Stimulated activated naive B cell treated with anti-CD40 and anti-IgM and Interleukin-4, amounts not matched to agents 10 μg/mL and 1 μg/mL and 100 μg/mL, for 72 hours (primary cell): ENCODE measurements at regions not wholly inside any gene's neighbourhood (a gene's known extent, or its start where the extent isn't known, plus 50 kb on each side); places are given as distances from the start of the nearest gene placed in this dataset.
"Not testable (repeated sequence)": the region's sequence is repeated elsewhere in the genome, so short reads cannot be mapped to it uniquely, and the experiment has no call there.

Experiments used
- ATAC-seq, 2 donors: fragments of 150-1000 bp; cut with Tn5 transposase; replicated peaks; 2 replicates each; pipeline ENCODE4 v1.10.0; 2021; ENCODE audit warnings: moderate library complexity in 1 of 2
- DNase-seq: peaks from one replicate; pipeline ENCODE4 v3.0.0; 2021
- H3K27ac Mint-ChIP-seq: one replicate; pipeline ENCODE4 v1.8.0; 2022; ENCODE audit warnings: mild to moderate bottlenecking, mixed read lengths
- H3K27me3 Mint-ChIP-seq, 2 donors: one replicate each; pipeline ENCODE4 v1.8.0; 2022; ENCODE audit warnings: mixed read lengths in 2 of 2
- H3K36me3 Mint-ChIP-seq, 2 donors: one replicate each; pipeline ENCODE4 v1.8.0; 2022; ENCODE audit warnings: mixed read lengths in 2 of 2, mild to moderate bottlenecking in 1 of 2
- H3K4me1 Mint-ChIP-seq, 2 donors: one replicate each; pipeline ENCODE4 v1.8.0; 2022; ENCODE audit warnings: mixed read lengths in 2 of 2, mild to moderate bottlenecking in 1 of 2
- H3K4me3 Mint-ChIP-seq, 2 donors: one replicate each; pipeline ENCODE4 v1.8.0; 2022; ENCODE audit warnings: mild to moderate bottlenecking in 2 of 2, mixed read lengths in 2 of 2, moderate library complexity in 1 of 2
- H3K9me3 Mint-ChIP-seq, 2 donors: one replicate each; pipeline ENCODE4 v1.8.0; 2022; ENCODE audit warnings: mixed read lengths in 2 of 2, mild to moderate bottlenecking in 1 of 2

DNA sequence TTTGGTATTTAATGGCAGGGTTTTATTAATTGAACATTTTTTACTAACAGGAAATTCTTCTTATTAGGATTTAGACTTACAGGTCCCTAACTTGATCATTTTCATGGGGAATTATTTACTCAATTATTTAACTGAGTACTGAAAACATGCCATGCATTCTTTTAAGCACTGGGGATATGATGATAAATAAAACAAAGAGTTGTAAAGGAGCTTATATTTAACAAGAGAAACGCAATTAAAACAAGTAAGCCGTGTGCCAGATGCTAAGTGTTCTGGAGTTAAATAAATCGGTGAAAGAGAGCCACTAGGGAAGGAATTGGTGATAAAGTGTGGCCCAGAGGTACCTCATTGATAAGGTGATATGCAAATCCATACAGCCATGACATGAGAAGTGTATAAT lies 214.2 kb upstream of the HTR1E start:
- Mint-ChIP-seq H3K9me3 (peaks cover 0 to 4% of the 10 kb centered on the region in 2 donors), H3K36me3 (no peaks in the 10 kb centered on the region), H3K4me3 (no peak overlapping the region), H3K4me1 (no peaks in the 10 kb centered on the region), H3K27me3 (no peaks in the 10 kb centered on the region), H3K27ac (no peak overlapping the region)
- DNase-seq (no peak), ATAC-seq (no peak)

DNA sequence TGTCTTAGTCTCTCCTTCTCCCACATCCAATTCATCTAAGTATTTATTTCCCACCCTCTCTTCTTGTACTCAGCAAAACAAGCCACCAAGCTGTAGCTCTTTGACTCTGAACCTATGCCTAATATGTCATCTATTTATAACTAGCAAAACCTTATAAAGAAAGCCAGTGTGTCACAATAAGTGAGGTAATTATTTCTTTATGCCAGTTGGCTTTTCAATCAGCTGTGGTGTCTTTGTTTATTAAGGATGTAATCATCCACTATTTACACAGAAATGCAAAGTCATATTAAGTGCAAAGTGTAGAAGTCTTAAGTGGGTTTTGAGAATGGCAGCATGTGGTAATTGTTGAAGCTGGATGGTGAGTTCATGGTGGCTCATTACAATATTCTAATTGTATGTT lies 215.2 kb upstream of the HTR1E start:
- Mint-ChIP-seq H3K4me3 (no peak overlapping the region), H3K36me3 (no peaks in the 10 kb centered on the region), H3K27ac (no peak overlapping the region), H3K27me3 (no peaks in the 10 kb centered on the region), H3K4me1 (no peaks in the 10 kb centered on the region), H3K9me3 (peaks cover 0 to 4% of the 10 kb centered on the region in 2 donors)
- DNase-seq (no peak), ATAC-seq (no peak)

DNA sequence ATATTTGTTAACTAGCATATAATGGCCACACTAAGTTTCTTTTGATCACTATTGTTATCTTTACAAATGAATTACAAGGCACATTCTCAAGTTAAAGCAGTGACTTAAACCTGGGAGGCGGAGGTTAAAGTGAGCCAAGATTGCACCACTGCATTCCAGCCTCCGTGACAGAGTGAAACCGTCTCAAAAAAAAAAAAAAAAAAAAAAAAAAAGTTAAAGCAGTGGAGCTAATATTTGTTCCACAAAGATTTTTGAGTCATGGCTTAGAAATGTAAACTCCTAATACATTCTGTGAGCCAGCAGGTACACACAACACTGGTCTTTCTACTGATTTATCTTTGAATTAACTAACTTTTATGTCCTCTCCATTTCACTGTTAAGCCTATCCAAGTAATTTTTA lies 221.7 kb upstream of the HTR1E start:
- peaks cover 0 to 3% of the 10 kb centered on the region in 2 donors for H3K9me3 Mint-ChIP-seq
- H3K27ac Mint-ChIP-seq = no peak overlapping the region
- no peak overlapping the region for H3K4me3 Mint-ChIP-seq
- no peaks in the 10 kb centered on the region for H3K36me3 Mint-ChIP-seq
- no peak for ATAC-seq
- no peak for DNase-seq
- no peaks in the 10 kb centered on the region for H3K4me1 Mint-ChIP-seq
- H3K27me3 Mint-ChIP-seq = no peaks in the 10 kb centered on the region

DNA sequence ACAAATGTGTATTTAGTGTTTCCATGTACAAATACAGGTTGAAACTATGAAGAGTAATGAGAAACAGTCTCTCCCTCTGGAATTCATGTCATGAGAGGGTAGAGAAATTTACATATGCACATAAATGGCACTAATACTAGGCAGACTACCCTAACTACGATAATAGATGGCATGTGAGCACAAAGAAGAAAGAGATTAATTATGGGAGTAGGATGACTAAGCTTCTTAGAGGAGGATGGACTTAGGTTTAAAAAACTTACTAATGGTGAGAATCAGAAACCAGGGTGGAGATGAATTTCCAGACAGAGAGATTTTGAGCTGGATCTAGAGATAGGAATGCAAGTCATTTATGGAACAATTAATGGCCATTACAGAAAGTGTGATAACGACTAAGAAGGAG lies 225.3 kb upstream of the HTR1E start:
- no peak overlapping the region for H3K27ac Mint-ChIP-seq

DNA sequence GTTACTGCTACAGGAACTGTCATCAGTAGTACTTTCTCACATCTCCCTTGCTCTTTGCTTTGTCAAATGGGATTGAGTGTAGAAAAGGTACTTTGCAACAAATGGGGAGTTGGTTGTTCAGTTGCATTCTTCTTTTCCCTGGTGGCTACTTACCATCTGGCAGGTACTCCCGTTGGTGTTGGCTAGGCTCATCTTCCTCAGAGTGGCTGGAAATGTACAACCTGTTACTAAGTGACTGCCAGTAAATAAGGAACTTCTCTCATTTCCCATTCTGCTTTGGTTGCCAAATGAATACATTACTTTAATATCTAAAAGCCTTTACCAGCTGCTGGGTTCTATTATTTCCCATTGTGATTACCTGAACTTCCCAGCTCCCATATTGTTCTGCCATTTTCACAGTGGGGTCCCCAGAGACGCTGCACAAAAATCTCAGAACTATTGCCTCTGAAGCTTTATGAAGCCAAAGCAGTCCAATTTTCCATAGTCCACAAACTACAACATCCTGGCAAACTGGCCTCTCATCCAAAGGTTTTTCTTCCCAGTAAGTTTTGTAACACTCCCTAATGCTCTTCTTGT lies 229.7 kb upstream of the HTR1E start:
- Mint-ChIP-seq H3K27ac (no peak overlapping the region), H3K36me3 (no peaks in the 10 kb centered on the region), H3K9me3 (peaks cover 4 to 5% of the 10 kb centered on the region in 2 donors), H3K4me1 (no peaks in the 10 kb centered on the region), H3K4me3 (no peak overlapping the region), H3K27me3 (no peaks in the 10 kb centered on the region)
- ATAC-seq (no peak), DNase-seq (no peak)

More for the DNA sequence above, 225.3 kb upstream of the HTR1E start:
- no peak for ATAC-seq
- H3K27me3 Mint-ChIP-seq = no peaks in the 10 kb centered on the region
- H3K9me3 Mint-ChIP-seq = peaks cover 2 to 4% of the 10 kb centered on the region in 2 donors
- no peak for DNase-seq
- H3K36me3 Mint-ChIP-seq = no peaks in the 10 kb centered on the region
- no peak overlapping the region for H3K4me3 Mint-ChIP-seq
- H3K4me1 Mint-ChIP-seq = no peaks in the 10 kb centered on the region

DNA sequence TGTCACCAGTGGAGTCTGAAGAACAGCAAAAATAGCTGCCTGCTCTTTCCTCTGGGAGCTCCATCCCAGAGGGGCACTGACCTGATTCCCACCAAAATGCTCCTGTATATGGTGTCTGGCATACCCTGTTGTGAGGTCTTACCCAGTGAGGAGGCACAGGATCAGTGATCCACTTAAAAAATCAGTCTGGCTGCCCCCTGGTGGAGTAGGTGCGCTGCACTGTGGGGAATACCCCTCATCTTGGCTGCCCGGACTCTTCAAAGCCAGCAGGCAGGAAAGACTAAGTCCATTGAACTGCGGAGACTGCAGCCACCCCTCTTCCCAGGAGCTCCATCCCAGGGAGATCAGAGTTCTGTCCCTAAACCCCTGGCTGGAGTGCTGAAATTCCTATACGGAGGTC lies 230.9 kb upstream of the HTR1E start:
- no peak overlapping the region for H3K4me3 Mint-ChIP-seq
- peaks cover 4 to 5% of the 10 kb centered on the region in 2 donors for H3K9me3 Mint-ChIP-seq
- no peak for DNase-seq
- no peak overlapping the region for H3K27ac Mint-ChIP-seq
- H3K36me3 Mint-ChIP-seq = no peaks in the 10 kb centered on the region
- ATAC-seq = no peak
- H3K4me1 Mint-ChIP-seq = no peaks in the 10 kb centered on the region
- H3K27me3 Mint-ChIP-seq = no peaks in the 10 kb centered on the region

DNA sequence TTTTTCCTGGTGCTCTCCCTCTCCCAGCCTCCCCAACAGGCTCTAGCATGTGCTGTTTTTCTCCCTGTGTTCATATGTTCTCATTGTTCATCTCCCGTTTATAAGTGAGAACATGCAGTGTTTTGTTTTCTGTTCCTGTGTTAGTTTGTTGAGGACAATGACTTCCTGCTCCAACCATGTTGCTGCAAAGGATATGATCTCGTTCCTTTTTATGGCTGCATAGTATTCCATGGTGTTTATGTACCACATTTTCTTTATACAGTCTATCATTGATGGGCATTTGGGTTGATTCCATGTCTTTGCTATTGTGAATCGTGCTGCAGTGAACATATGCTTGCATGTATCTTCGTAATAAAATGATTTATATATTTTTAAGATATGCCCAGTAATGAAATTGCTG lies 236.1 kb upstream of the HTR1E start:
- not testable (repeated sequence) for H3K27ac Mint-ChIP-seq, H3K27me3 Mint-ChIP-seq, H3K4me1 Mint-ChIP-seq, H3K4me3 Mint-ChIP-seq, DNase-seq, H3K9me3 Mint-ChIP-seq, ATAC-seq, H3K36me3 Mint-ChIP-seq

DNA sequence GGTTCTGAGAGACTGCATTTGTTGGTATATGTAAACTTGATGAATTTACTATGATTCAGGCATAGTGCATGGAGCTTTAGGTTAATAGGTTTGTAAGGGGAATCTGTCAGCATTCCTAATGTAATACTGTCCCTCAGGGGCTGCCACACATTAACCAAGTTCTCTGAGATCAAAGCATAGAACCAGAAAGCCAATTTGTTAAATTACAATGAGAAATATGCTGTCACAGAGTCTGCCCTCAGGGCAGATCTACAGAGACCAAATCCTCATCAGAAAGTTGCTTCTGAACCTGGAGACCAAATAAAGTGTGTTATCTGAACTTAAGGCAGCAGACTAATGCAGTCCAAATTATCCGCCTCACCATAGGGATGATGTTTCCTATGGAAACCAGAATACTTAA lies 250.8 kb upstream of the HTR1E start:
- H3K4me1 Mint-ChIP-seq = no peaks in the 10 kb centered on the region
- no peak overlapping the region for H3K27ac Mint-ChIP-seq
- H3K4me3 Mint-ChIP-seq = no peak overlapping the region
- peaks cover 0 to 4% of the 10 kb centered on the region in 2 donors for H3K9me3 Mint-ChIP-seq
- H3K36me3 Mint-ChIP-seq = no peaks in the 10 kb centered on the region
- no peaks in the 10 kb centered on the region for H3K27me3 Mint-ChIP-seq
- ATAC-seq = no peak
- no peak for DNase-seq

DNA sequence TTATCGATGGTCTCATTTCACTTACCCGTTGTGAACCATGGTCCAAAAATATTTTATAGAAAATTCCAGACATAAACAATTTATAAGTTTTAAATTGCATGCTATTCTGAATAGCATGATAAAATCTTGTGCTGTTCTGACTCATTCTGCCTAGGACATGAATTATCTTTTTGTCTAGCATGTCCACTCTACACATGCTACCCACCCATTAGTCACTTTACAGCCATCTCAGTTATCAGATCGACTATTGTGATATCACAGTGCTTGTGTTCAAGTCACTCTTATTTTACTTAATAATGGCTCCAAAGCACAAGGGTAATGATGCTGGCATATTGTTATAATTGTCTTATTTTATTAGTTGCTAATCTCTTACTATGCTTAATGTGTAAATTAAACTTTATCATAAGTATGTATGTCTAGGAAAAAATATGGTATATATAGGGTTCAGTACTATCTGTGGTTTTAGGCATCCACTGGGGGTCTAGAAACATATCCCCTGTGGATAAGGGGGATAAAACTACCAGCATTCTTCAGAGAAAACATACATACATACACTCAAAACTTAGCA lies 252.0 kb upstream of the HTR1E start:
- Mint-ChIP-seq H3K27me3 (no peaks in the 10 kb centered on the region), H3K27ac (no peak overlapping the region), H3K36me3 (no peaks in the 10 kb centered on the region), H3K4me1 (no peaks in the 10 kb centered on the region), H3K9me3 (peaks cover 0 to 4% of the 10 kb centered on the region in 2 donors), H3K4me3 (no peak overlapping the region)
- ATAC-seq (no peak), DNase-seq (no peak)

DNA sequence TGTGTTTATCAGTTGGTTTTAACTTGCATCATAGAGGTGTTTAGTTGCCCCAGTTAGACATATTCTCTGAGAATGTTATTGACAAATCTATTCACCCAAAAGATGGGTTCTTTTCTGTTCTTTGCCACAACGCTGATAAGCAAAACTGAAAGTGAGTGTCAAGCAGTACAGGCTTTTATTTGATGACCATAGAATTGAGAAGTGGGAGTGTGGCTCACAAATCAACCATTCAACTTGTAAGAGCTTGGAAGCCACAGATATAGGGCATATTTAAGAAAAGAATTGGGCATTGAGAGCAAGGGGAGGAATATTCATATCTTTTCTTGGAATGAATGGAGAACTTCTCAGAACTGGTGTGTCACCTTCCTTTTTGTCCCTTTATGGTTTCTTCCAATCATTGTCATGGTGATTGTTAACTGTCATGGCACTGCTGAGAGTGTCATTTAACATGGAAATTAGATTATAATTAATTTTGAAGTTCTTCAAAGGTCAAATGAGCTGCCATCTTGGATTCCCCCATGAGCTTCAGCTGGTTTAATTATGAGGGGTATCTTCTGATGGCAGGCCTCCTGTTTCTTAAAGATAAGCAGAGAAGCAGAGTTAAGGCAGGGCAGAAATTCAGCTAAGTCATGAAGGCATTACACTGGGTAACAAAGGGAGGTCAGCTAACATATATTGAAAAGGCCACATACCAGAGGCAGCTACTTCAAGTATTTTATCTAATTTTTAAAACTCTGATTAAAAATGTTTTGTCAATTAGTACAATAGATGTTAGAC lies 254.0 kb upstream of the HTR1E start:
- no peak for ATAC-seq

DNA sequence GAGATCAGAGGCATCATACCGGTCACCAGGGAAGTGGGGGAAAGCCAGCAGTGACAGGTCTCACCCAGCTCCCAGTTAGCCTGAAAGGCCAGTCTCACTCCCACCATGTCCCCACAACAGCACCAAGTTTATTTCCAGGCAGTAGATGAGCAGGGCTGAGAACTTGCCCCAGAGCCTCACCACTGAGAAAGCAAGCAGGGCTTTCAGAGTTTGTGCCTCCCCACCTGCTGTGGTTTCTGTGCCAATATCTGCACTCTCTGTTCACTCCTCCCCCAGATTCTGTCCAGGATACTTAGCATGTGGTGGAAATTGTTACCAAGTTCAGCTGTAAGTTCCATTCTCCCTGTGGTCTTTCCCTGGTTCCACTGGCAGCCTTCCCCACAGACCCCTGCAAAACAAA lies 255.0 kb upstream of the HTR1E start:
- Mint-ChIP-seq H3K27me3 (no peaks in the 10 kb centered on the region), H3K4me3 (no peak overlapping the region), H3K27ac (no peak overlapping the region), H3K9me3 (peaks cover 0 to 4% of the 10 kb centered on the region in 2 donors), H3K36me3 (no peaks in the 10 kb centered on the region), H3K4me1 (no peaks in the 10 kb centered on the region)
- no peak for DNase-seq
- ATAC-seq = no peak

More for the DNA sequence above, 254.0 kb upstream of the HTR1E start:
- no peak overlapping the region for H3K4me3 Mint-ChIP-seq
- no peak for DNase-seq
- H3K27me3 Mint-ChIP-seq = no peaks in the 10 kb centered on the region
- peaks cover 0 to 6% of the 10 kb centered on the region in 2 donors for H3K9me3 Mint-ChIP-seq
- H3K27ac Mint-ChIP-seq = no peak overlapping the region
- no peaks in the 10 kb centered on the region for H3K4me1 Mint-ChIP-seq
- no peaks in the 10 kb centered on the region for H3K36me3 Mint-ChIP-seq

DNA sequence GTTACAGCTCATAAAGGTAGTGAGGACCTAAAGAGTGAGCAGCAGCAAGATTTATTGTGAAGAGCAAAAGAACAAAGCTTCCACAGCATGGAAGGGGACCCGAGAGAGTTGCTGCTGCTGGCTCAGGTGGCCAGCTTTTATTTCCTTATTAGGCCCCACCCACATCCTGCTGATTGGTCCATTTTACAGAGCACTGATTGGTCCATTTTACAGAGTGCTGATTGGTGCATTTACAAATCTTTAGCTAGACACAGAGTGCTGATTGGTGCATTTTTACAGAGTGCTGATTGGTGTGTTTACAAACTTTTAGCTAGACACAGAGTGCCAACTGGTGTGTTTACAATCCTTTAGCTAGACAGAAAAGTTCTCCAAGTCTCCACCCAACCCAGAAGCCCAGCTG lies 256.2 kb upstream of the HTR1E start:
- DNase-seq, H3K27me3 Mint-ChIP-seq, H3K4me3 Mint-ChIP-seq, H3K36me3 Mint-ChIP-seq, H3K4me1 Mint-ChIP-seq, ATAC-seq, H3K9me3 Mint-ChIP-seq, H3K27ac Mint-ChIP-seq: not testable (repeated sequence)

DNA sequence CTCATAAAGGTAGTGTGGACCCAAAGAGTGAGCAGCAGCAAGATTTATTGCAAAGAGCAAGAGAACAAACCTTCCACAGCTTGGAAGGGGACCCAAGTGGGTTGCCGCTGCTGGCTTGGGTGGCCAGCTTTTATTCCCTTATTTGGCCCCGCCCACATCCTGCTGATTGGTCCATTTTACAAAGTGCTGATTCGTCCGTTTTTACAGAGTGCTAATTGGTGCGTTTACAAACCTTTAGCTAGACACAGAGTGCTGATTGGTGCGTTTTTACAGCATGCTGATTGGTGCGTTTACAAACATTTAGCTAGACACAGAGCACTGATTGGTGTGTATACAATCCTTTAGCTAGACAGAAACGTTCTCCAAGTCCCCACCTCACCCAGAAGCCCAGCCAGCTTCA lies 265.2 kb upstream of the HTR1E start:
- H3K9me3 Mint-ChIP-seq = peaks cover 20 to 32% of the 10 kb centered on the region in 2 donors
- H3K4me1 Mint-ChIP-seq, DNase-seq, ATAC-seq, H3K36me3 Mint-ChIP-seq, H3K27me3 Mint-ChIP-seq, H3K27ac Mint-ChIP-seq, H3K4me3 Mint-ChIP-seq: not testable (repeated sequence)

DNA sequence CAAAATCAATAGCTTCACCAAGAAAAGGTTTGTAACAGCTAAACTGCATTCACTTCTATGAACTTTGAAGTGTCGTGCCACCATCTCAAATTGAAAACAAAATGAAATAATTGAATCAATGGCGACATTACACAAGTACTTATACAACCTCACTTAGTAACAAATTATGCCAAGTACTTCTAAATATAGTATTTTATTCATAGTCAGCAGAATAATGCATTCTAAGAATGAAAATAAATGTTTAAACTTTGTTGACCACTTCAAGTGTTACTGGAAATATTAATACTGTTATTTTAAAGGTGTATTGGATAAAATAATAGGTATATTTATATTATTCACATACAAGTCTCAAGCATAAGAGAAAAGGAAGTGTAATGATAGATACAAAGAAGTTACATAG lies 280.1 kb upstream of the HTR1E start:
- no peak for DNase-seq
- H3K27me3 Mint-ChIP-seq = no peaks in the 10 kb centered on the region
- no peak for ATAC-seq
- H3K4me1 Mint-ChIP-seq = no peaks in the 10 kb centered on the region
- peaks cover 8 to 9% of the 10 kb centered on the region in 2 donors for H3K9me3 Mint-ChIP-seq
- no peak overlapping the region for H3K4me3 Mint-ChIP-seq
- H3K27ac Mint-ChIP-seq = no peak overlapping the region
- H3K36me3 Mint-ChIP-seq = no peaks in the 10 kb centered on the region

DNA sequence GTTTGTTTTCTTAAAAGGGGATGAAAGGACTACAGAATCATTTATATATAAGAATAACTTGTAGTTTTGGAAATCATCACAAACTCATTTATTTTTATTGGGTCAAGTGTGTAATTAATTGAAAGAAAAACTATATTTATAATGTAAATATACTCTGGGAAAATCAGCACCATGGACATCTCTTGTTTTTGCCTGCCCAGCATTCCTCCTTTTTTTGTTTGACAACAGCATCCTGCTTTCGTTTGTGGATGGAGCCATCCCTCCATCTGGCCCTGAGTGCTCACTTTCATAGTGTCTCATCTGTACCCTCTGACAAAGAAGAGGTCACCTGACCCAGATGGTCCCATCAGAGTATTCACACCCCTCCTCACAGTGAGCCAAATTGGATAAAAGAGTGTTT lies 308.2 kb upstream of the HTR1E start:
- no peak overlapping the region for H3K4me3 Mint-ChIP-seq
- H3K4me1 Mint-ChIP-seq = no peaks in the 10 kb centered on the region
- H3K9me3 Mint-ChIP-seq = peaks cover 4% of the 10 kb centered on the region in 2 donors
- H3K27me3 Mint-ChIP-seq = no peaks in the 10 kb centered on the region
- ATAC-seq (no peak), DNase-seq (no peak)
- H3K27ac Mint-ChIP-seq = no peak overlapping the region
- no peaks in the 10 kb centered on the region for H3K36me3 Mint-ChIP-seq
